NCI-H1417 treated with DMSO at 0.1 percent for 48 hours (cell line): ENCODE measurements at regions not wholly inside any gene's neighbourhood (a gene's known extent, or its start where the extent isn't known, plus 50 kb on each side); places are given as distances from the start of the nearest gene placed in this dataset.

Experiments
- DNase-seq: peaks from one replicate; lab custom pipeline; 2025; lab: John Stamatoyannopoulos, UW

- DNase-seq, result no peak
Measured at GRCh38 chr11:116442238-116442752, 330.5 kb downstream of the BUD13 start.

- DNase-seq, result no peak
Measured at GRCh38 chr11:116439361-116439677, 333.5 kb downstream of the BUD13 start.

DNA sequence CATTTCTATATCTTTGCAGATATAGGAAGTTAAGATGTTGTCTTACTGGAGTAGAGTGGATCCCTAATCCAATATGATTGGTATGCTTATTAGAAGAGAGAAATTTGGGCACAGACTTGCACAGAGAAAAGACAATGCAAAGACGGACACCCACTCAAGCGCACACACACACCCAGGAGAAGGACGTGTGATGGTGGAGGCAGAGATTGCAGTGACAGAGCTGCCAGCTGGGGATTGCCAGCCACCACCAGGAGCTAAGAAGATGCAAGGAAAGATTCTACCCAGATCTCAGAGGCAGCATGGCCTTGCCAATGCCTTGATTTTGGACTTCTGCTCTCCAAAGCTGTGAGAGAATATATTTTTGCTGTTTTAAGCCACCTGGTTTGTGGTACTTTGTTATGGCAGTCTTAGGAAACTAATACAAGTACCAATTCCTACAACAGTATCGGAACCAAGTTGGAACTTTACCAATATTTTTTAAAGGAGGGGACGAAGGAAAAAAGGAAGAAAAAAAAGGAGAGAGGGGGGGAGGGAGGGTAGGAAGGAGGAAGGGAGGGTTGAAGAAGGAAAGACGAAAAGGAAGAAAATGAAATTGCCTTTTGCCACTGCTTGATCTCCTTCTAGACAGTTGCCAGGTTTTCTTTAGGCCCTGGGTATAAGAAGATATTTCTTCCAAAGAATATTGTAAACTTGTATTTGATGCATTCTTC lies 334.0 kb downstream of the BUD13 start:
- DNase-seq, result no peak

DNA sequence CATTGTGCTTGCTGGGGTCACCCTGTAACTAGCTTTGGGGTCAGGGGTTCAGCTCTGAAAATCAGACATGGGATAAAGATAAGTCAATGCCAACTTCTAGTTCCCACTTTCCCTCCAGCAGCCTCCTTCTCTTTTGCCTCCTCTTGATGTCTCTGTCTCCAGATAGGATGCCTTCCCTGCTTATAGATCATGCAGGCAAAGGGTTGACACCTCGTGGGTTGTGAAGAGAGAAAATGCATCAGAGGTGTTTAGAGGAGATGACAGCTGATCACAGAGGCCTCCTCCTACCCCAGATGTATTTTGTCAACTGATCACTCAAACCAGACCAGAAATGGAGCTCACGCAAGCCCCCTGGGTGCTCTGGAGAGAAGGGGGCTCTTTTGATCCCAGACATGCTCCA lies 337.8 kb downstream of the BUD13 start:
- no peak for DNase-seq

- DNase-seq, result no peak
Measured at GRCh38 chr11:116432301-116432700, 340.5 kb downstream of the BUD13 start.

- no peak for DNase-seq
Measured at GRCh38 chr11:116431842-116432241, 340.9 kb downstream of the BUD13 start.

GRCh38 chr11:116428638-116428975 lies 344.2 kb downstream of the BUD13 start:
- no peak for DNase-seq

DNA sequence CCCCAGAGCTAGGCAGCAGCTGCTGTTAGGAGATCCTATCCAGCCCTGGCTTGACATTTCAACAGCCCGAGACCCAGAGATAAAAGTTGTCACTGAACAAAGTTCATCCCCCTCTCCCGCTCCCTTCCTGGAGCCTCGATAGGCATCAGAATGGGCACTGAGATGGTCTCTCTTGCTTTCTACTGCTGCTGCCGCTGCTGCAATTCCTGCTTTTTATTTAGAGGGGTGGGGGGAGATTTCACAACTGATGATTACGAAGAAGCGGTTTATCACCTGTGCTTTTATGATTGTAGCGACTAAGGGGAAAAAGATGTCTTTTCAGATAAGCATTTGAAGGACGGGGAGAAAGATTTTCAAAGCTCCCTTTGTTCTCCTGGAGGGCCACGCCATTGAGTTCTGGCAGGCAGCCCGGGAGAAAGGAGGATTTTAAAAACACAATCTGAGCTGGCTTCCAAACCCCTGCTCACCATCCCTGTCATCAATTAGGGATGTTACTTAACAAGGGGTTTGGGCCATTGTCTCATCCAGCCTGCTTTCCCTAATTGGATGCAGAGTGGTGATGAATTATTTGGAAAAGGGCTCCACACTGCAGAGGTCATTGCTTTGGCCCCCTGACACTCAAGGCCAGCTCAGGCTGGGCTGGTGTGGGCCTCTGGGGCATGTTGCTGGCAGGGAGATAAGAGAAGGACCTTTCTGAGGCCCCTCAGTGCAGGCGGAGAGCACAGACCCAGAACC lies 344.7 kb downstream of the BUD13 start:
- DNase-seq, result no peak

GRCh38 chr11:116427337-116427902 lies 345.4 kb downstream of the BUD13 start:
- no peak for DNase-seq

- DNase-seq, result no peak
Measured at GRCh38 chr11:116426761-116427160, 346.0 kb downstream of the BUD13 start.

DNA sequence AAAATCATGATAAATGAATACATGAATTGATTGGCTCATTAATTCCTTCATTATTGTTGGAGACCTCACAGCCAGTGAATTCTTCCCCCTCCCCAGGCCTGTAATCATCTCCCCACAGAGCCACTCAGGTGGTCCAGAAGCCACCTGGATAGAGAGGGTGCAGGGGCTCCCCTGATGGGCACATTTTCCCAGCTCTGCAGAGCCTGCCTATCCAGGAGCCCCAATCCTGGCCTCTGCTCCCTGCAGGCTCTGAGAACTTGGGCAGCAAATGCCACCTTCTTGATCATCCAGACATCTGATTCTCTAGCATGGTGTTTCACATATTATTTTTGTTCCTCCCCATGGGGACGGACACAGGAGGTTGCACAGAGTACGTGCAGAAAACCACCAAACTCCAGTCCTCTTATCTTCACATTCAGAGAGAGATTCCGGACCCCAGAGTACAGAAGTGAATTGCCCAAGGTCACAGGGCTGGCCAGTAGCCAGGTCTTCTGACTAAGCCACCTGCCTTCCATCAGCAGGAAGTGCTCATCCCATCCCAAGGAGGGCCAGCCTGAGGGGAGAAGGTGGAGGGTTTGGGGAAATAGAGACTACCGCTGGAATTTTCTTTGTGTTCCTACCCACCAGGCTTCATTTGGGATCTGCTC lies 348.0 kb downstream of the BUD13 start:
- DNase-seq, result no peak

GRCh38 chr11:116422956-116423600 lies 349.7 kb downstream of the BUD13 start:
- DNase-seq, result no peak

DNA sequence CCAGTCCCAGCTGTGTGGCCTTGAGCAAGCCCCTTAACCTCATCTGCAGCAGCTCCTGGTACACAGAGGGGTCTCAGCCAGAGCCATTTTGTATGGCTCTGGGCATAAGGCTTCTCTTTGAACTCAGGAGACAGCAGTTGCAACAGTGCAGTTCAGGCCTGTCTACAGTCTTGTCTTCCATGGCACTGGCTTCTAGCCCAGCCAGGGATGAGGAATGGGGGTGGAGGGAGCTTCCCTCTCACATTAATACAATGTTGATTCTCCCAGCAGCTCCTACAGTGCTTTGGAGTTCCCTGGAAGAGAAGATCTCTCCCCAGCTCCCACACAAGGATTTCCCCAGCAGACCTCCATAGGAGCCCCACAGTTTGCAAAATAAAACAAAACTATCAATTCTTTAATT lies 350.2 kb downstream of the BUD13 start:
- DNase-seq, result no peak

DNA sequence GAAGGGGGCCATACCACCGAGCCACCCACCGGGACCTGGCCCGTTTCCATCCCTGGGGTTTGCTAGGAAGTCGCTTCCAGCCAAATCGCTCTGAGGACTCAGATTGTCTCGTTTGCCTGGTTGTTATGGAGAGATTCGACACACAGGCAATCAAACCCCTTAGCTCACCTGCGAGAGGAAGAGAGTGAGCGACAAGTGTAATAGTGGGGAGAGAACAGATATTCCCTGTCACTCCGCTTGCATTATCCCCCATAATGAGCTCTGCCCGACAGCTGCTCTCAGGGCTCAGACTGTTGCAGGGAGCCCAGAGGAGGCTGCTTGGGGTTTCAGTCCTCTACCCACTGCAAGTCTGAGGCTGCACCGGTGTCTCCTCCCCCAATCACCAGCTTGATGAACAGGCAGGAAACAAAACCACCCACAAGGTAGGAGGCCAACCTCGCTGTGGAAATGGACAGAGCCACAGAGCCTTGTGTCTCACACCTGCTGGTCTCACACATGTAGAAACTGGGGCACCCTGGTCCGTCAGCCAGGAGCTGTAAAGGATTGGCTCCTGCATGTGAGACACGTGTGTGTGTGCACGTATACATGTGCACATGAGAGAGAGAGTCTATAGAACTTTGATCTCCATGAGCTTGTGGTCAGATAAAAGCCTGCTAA lies 351.1 kb downstream of the BUD13 start:
- DNase-seq, result no peak

DNA sequence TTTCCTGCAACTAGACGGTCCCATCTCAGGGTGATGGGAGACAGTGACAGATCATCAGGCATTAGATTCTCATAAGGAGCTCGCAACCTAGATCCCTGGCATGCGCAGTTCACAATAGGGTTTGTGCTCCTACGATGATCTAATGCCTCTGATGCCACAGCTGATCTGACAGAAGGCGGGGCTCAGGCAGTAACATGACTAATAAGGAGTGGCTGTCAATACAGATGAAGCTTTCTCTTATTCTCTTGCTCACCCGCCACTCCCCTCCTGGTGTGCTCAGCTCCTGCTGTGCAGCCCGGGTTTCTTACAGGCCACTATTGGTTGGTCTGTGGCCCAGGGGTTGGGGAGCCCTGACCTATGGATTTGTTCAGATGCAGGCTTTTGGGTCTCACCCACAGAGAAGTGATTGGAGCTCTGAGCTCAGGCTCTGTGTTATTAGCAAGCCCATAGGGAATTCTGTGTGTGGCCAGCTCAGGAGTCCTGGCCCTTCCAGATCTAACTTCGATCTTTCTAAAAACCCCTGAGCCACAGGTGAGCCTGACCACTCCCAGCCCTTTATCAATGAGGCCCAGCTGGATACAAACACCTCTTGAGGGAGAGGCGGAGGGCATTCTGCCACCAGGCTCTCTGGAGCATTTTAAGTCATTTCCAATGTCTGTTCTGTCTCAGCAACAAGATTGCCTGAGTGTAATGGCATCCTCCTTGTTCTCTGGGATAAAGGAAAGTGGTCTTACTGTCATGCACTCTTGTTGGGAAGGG lies 351.8 kb downstream of the BUD13 start:
- DNase-seq, result no peak

DNA sequence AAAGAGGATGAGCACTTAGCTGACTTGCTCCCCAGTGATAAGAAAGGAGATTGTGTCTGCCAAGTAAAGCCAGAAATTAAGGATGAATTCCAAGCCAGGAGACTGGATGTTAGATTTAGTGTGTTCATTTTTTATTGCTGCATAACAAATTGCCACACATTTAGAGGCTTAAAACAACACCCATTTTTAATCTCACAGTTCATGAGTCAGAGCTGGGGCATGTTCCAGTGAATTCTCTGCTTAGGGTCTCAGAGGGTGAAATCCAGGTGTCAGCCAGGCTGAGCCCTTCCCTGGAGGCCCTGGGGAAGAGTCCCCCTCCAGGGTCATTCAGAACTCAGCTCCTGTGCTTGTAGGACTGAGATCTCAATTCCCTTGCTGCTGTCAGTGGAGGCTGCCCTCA lies 352.8 kb downstream of the BUD13 start:
- DNase-seq, result no peak

DNA sequence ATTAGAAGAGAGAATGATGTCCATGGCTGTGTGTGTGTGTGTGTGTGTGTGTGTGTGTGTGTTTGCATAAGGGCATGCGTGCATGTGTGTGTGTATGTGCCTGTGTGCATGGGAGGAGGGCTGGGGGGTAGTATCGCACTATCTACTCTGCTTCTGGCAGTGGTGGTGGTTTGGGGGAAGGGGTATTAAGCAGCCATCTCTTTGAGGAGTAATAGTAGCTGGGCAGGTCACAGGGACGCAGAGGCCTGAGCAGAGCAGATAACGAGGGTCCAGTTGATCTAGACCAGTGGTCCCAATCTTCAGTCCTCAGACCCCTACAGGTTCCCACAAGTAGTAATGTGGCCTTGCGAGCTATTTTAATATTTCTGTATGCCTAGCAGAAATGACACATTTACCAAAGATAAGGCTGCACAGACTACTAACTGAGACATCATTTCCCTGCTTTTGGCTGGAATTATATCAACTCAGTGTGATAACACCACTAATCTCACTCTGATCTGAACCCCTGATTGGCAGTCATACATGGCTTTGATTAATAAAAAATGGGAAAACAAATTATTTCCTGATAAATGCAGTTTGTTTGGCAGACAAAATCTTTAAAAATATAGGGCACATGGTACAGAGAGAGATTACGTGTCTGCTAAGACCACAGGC lies 354.3 kb downstream of the BUD13 start:
- DNase-seq, result no peak

- DNase-seq, result no peak
Measured at GRCh38 chr11:116416852-116417251, 355.9 kb downstream of the BUD13 start.

DNA sequence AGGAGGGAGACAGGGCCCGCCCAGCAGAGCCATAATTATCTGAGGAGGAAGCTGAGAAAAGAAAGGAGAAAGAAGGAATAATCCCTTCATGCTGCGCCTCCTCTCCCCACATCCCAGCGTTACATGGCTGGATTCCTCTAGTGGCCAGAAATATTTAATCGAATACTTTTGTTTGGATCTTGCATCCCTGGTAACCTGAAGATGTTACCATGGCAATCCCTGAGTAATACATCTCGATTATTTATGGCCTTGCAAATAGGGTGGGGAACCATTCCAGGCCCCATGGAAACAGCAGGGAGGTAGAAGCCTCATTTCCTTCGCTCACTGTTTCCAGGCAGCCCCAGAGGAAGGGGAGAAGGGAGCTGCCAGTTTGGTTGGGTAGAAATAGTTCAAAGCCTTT lies 357.7 kb downstream of the BUD13 start:
- DNase-seq, result peak; percentile 81

GRCh38 chr11:116414357-116414880 lies 358.4 kb downstream of the BUD13 start:
- no peak for DNase-seq
